HEK293 (cell line): ENCODE measurements at regions not wholly inside any gene's neighbourhood (a gene's known extent, or its start where the extent isn't known, plus 50 kb on each side); places are given as distances from the start of the nearest gene placed in this dataset.

Experiments
- MYNN ChIP-seq: fragments of 450-650 bp; formaldehyde crosslinking; IDR thresholded peaks from 2 replicates; pipeline ENCODE4 v1.5.1; 2016; ENCODE audit warnings: missing biosample characterization, missing genetic modification characterization, borderline replicate concordance
- ZNF133 ChIP-seq: fragments of 450-650 bp; formaldehyde crosslinking; IDR thresholded peaks from 2 replicates; pipeline ENCODE4 v1.5.1; 2016; ENCODE audit warnings: missing biosample characterization, missing genetic modification characterization
- ZNF175 ChIP-seq: fragments of 450-650 bp; formaldehyde crosslinking; IDR thresholded peaks from 2 replicates; pipeline ENCODE4 v1.5.1; 2016; ENCODE audit warnings: missing biosample characterization, missing genetic modification characterization
- ZNF239 ChIP-seq: fragments of 450-650 bp; formaldehyde crosslinking; IDR thresholded peaks from 2 replicates; pipeline ENCODE4 v1.5.1; 2016; ENCODE audit warnings: missing biosample characterization, missing genetic modification characterization
- ZNF24 ChIP-seq: fragments of 450-650 bp; formaldehyde crosslinking; IDR thresholded peaks from 2 replicates; pipeline ENCODE4 v1.5.1; 2016; ENCODE audit warnings: missing biosample characterization, missing genetic modification characterization
- ZNF391 ChIP-seq: fragments of 450-650 bp; formaldehyde crosslinking; IDR thresholded peaks from 2 replicates; pipeline ENCODE4 v1.5.1; 2016; ENCODE audit warnings: low read depth, missing biosample characterization, missing genetic modification characterization, borderline replicate concordance
- ZXDB ChIP-seq: fragments of 450-650 bp; formaldehyde crosslinking; IDR thresholded peaks from 2 replicates; pipeline ENCODE4 v1.5.1; 2016; ENCODE audit warnings: missing biosample characterization, missing genetic modification characterization
- TF ChIP-seq, protein P1 (sequence below): fragments of 450-650 bp; formaldehyde crosslinking; IDR thresholded peaks from 2 replicates; pipeline ENCODE4 v1.5.1; 2016; ENCODE audit warnings: missing biosample characterization, missing genetic modification characterization

DNA sequence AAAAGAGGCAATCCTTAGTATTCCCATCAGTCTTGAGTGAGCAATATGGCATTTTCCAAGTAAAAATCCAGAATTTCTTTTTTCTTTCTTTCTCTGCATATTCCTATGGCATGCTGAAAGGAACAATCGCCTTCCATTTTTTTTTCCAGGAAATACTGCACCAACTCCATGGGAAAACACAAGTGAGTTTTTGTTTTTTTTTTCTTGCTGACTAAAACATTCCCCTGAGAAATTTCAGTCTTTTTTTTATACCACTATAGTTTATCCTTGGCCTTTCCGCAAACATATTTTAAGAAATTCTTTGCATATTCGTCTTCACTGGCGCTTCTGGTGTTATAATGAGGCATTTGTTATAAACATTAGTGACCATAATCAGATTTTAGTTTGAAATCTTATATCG lies 429.6 kb upstream of the MDFIC2 start:
- no peak for TF ChIP-seq ZNF391
- TF ChIP-seq ZNF24 = no peak
- TF ChIP-seq ZNF133 (tag by site-specific recombination) = no peak
- TF ChIP-seq MYNN (tag by site-specific recombination) = no peak
- TF ChIP-seq, protein P1, sequence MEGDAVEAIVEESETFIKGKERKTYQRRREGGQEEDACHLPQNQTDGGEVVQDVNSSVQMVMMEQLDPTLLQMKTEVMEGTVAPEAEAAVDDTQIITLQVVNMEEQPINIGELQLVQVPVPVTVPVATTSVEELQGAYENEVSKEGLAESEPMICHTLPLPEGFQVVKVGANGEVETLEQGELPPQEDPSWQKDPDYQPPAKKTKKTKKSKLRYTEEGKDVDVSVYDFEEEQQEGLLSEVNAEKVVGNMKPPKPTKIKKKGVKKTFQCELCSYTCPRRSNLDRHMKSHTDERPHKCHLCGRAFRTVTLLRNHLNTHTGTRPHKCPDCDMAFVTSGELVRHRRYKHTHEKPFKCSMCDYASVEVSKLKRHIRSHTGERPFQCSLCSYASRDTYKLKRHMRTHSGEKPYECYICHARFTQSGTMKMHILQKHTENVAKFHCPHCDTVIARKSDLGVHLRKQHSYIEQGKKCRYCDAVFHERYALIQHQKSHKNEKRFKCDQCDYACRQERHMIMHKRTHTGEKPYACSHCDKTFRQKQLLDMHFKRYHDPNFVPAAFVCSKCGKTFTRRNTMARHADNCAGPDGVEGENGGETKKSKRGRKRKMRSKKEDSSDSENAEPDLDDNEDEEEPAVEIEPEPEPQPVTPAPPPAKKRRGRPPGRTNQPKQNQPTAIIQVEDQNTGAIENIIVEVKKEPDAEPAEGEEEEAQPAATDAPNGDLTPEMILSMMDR (tag by site-specific recombination) = no peak
- no peak for TF ChIP-seq ZNF239 (tag by site-specific recombination)
- TF ChIP-seq ZNF175 (tag by site-specific recombination) = no peak
- TF ChIP-seq ZXDB (tag by site-specific recombination) = no peak
